ENCODE measurements at regions not wholly inside any gene's neighbourhood (a gene's known extent, or its start where the extent isn't known, plus 50 kb on each side); places are given as distances from the start of the nearest gene placed in this dataset.

DNA sequence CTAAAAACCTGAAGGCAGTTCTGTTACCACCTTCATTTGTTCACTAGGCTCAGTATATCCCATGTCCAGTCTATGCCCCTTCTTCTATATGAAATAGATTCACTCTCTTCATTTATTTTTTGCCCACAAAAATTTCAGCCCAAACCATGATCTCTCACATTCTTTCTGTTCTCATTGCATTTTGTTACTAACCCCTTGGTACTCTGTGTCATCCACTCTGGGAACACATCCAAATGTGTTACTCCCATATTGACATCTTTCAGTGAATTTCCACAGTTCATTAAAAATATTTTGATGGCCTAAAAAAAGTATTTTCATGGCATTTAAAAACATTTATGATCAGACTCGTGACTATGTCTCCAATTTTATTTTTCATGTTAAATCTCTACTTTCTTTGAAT lies 378.9 kb downstream of the SLITRK1 start:
- TF ChIP-seq POLR2A (IDR thresholded peaks at IDR 0.05) (no peak), EP300 (IDR thresholded peaks at IDR 0.05) (no peak), POLR2AphosphoS5 (IDR thresholded peaks at IDR 0.05) (no peak)
- TF ChIP-seq, protein P1, sequence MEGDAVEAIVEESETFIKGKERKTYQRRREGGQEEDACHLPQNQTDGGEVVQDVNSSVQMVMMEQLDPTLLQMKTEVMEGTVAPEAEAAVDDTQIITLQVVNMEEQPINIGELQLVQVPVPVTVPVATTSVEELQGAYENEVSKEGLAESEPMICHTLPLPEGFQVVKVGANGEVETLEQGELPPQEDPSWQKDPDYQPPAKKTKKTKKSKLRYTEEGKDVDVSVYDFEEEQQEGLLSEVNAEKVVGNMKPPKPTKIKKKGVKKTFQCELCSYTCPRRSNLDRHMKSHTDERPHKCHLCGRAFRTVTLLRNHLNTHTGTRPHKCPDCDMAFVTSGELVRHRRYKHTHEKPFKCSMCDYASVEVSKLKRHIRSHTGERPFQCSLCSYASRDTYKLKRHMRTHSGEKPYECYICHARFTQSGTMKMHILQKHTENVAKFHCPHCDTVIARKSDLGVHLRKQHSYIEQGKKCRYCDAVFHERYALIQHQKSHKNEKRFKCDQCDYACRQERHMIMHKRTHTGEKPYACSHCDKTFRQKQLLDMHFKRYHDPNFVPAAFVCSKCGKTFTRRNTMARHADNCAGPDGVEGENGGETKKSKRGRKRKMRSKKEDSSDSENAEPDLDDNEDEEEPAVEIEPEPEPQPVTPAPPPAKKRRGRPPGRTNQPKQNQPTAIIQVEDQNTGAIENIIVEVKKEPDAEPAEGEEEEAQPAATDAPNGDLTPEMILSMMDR (IDR thresholded peaks at IDR 0.05), result no peak

DNA sequence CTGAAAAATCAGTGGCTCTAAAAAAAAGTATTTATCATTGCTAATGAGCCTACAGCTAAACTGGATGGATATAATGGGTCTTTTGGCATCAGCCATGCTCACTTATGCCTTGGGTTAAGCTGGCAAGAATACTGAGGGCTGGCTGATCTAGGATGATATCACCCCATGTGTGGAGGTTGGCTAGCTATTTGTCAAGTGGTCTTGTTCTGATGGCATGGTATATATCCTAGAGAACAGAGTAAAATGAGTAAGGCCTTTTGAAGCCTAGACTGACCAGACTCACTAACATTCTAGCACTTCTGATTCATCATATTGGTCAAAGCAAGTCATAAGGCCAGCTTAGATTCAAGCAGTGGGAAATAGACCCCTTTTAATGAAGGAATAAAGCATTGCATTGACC lies 383.0 kb downstream of the SLITRK1 start:
- Histone ChIP-seq H3K36me3 (no peaks in the 10 kb centered on the region), H3K27ac (no peak overlapping the region), H3K9me3 (no peaks in the 10 kb centered on the region), H3K27me3 (no peaks in the 10 kb centered on the region), H3K4me1 (no peaks in the 10 kb centered on the region), H3K4me3 (no peak overlapping the region)
- TF ChIP-seq POLR2AphosphoS5 (IDR thresholded peaks at IDR 0.05), result no peak
- no peak for TF ChIP-seq POLR2A (IDR thresholded peaks at IDR 0.05)
- TF ChIP-seq, protein P1 (IDR thresholded peaks at IDR 0.05), result no peak
- no peak for TF ChIP-seq EP300 (IDR thresholded peaks at IDR 0.05)
- no peak for ATAC-seq

More for the DNA sequence above, 378.9 kb downstream of the SLITRK1 start:
- no peaks in the 10 kb centered on the region for H3K36me3 ChIP-seq
- no peaks in the 10 kb centered on the region for H3K27me3 ChIP-seq
- H3K27ac ChIP-seq, result no peak overlapping the region
- 71 to 74% methylated on average over 1 of the region's 1 CpG for WGBS, 2 donors (ENCODE audit: low coverage in 1 of 2)
- H3K9me3 ChIP-seq, result no peaks in the 10 kb centered on the region
- H3K4me3 ChIP-seq, result no peak overlapping the region
- H3K4me1 ChIP-seq, result no peaks in the 10 kb centered on the region
- ATAC-seq, result no peak

DNA sequence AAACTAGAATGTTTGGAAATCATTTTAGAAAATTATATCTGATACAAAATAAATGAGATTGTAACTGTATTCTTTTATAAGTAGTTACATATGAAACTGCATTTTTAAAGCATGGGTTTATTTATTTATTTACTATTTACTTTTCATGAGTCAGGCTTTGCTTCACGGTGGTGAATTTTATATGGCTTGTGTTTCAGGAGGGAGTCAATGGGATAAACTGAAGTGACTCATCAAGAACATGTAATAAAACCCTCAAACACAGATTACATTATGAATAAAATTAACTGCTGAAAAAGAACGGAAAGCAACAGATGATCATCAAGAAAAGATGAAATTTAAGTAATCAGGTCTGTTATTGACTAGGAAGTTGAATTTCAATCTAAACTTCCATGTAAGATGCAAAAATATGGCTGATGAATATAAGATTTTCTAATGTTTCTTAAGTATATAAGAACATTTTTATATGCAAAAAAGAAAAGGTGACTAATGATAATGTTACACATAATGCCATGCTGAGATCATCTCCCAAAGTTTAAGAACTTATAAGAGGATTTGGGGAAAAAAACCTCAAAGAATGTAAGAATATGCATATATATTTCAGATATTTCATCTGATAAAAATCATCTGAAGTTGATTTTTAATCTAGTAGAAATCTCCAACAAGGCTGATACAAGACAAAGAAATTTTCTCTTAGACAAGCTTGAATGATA lies 383.6 kb downstream of the SLITRK1 start:
- Histone ChIP-seq H3K36me3 (no peaks in the 10 kb centered on the region), H3K4me1 (no peaks in the 10 kb centered on the region), H3K27me3 (no peaks in the 10 kb centered on the region), H3K9me3 (no peaks in the 10 kb centered on the region), H3K4me3 (no peak overlapping the region), H3K27ac (no peak overlapping the region)
- no peak for ATAC-seq
- no peak for TF ChIP-seq POLR2AphosphoS5 (IDR thresholded peaks at IDR 0.05)
- TF ChIP-seq EP300 (IDR thresholded peaks at IDR 0.05), result no peak
- TF ChIP-seq, protein P1 (IDR thresholded peaks at IDR 0.05), result no peak
- TF ChIP-seq POLR2A (IDR thresholded peaks at IDR 0.05), result no peak
- 81 to 83% methylated on average over 2 of the region's 2 CpGs for WGBS, 2 donors (ENCODE audit: low coverage in 1 of 2)

GRCh38 chr13:83498045-83498444 lies 384.2 kb downstream of the SLITRK1 start:
- TF ChIP-seq EP300 (IDR thresholded peaks at IDR 0.05), result no peak
- TF ChIP-seq, protein P1 (IDR thresholded peaks at IDR 0.05), result no peak
- TF ChIP-seq POLR2AphosphoS5 (IDR thresholded peaks at IDR 0.05), result no peak
- no peak for TF ChIP-seq POLR2A (IDR thresholded peaks at IDR 0.05)
- no peaks in the 10 kb centered on the region for H3K36me3 ChIP-seq
- H3K9me3 ChIP-seq, result no peaks in the 10 kb centered on the region
- H3K27me3 ChIP-seq, result no peaks in the 10 kb centered on the region
- H3K4me3 ChIP-seq, result no peak overlapping the region
- no peaks in the 10 kb centered on the region for H3K4me1 ChIP-seq
- H3K27ac ChIP-seq, result no peak overlapping the region
- ATAC-seq, result no peak

DNA sequence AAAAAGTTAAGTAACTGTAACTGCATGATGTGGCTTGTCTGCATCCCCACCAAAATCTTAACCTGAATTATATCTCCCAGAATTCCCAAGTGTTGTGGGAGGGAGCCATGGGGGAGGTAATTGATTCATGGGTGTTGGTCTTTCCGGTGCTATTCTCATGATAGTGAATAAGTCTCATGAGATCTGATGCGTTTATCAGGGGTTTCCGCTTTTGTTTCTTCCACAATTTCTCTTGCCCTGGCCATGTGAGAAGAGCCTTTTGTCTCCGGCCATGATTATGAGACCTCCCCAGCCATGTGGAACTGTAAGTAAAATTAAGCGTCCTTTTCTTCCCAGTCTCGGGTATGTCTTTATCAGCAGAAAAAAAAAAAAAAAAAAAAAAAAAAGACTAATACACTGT lies 385.8 kb downstream of the SLITRK1 start:
- WGBS, 2 donors (ENCODE audit: low coverage in 1 of 2), result 85 to 90% methylated on average over 6 of the region's 6 CpGs
- H3K4me3 ChIP-seq, result no peak overlapping the region

More for the DNA sequence above, 385.8 kb downstream of the SLITRK1 start:
- no peak for ATAC-seq
- H3K27me3 ChIP-seq, result no peaks in the 10 kb centered on the region
- no peaks in the 10 kb centered on the region for H3K4me1 ChIP-seq
- no peaks in the 10 kb centered on the region for H3K36me3 ChIP-seq
- no peak overlapping the region for H3K27ac ChIP-seq
- no peaks in the 10 kb centered on the region for H3K9me3 ChIP-seq
- TF ChIP-seq EP300 (IDR thresholded peaks at IDR 0.05), result no peak
- TF ChIP-seq, protein P1 (IDR thresholded peaks at IDR 0.05), result no peak

Data from gastroesophageal sphincter (tissue), 4 donors.